Lung (tissue), 11 donors: ENCODE measurements at regions not wholly inside any gene's neighbourhood (a gene's known extent, or its start where the extent isn't known, plus 50 kb on each side); places are given as distances from the start of the nearest gene placed in this dataset.

Source experiments
- ATAC-seq: fragments of 200-7000 bp; cut with Tn5 transposase; one replicate; pipeline ENCODE4 v1.9.1; 2020; ENCODE audit warnings: moderate number of reproducible peaks; ENCODE audit not compliant: insufficient read depth, low FRiP score
- DNase-seq, 3 donors: peaks; one replicate each; pipeline ENCODE4 v3.0.0-alpha.2; 2013 to 2017
- H3K27ac ChIP-seq, 2 donors: one replicate each; pipeline ENCODE4 v1.5.1; 2013; ENCODE audit warnings: mild to moderate bottlenecking in 2 of 2, moderate library complexity in 2 of 2, control low read depth in 1 of 2, inconsistent platforms in 1 of 2, low read depth in 1 of 2, low read length in 1 of 2
- H3K27me3 ChIP-seq, 3 donors: one replicate each; pipeline ENCODE4 v1.5.1; 2013; ENCODE audit warnings: low read length in 2 of 3; ENCODE audit not compliant: control insufficient read depth in 3 of 3, insufficient read depth in 3 of 3
- H3K36me3 ChIP-seq, 4 donors: one replicate each; pipeline ENCODE4 v1.5.1; 2013; ENCODE audit warnings: low read length in 4 of 4, mild to moderate bottlenecking in 1 of 4, moderate library complexity in 1 of 4; ENCODE audit not compliant: control insufficient read depth in 4 of 4, insufficient read depth in 4 of 4
- H3K4me1 ChIP-seq, 5 donors: one replicate each; pipeline ENCODE4 v1.5.1; 2013; ENCODE audit warnings: low read length in 5 of 5, mild to moderate bottlenecking in 2 of 5, moderate library complexity in 1 of 5; ENCODE audit not compliant: control insufficient read depth in 5 of 5, insufficient read depth in 5 of 5
- H3K4me3 ChIP-seq: one replicate; pipeline ENCODE4 v1.5.1; 2013; ENCODE audit warnings: mild to moderate bottlenecking, control low read depth, moderate library complexity
- H3K9ac ChIP-seq, 2 donors: one replicate each; pipeline ENCODE4 v1.5.1; 2013; ENCODE audit warnings: low read length in 2 of 2, control low read depth in 1 of 2; ENCODE audit not compliant: insufficient read depth in 1 of 2
- H3K9me3 ChIP-seq, 4 donors: one replicate each; pipeline ENCODE4 v1.5.1; 2013; ENCODE audit warnings: low read length in 3 of 4, mild to moderate bottlenecking in 1 of 4, moderate library complexity in 1 of 4; ENCODE audit not compliant: control insufficient read depth in 4 of 4, insufficient read depth in 3 of 4
- WGBS, 2 donors: extraction: QIAGEN DNeasy Blood & Tissue Kit; methylation state at CpG; one replicate each; pipeline ENCODE4 v1.1.7; 2013; 5-methylcytosine and 5-hydroxymethylcytosine counted together
- TF ChIP-seq, protein P1 (sequence below): IDR thresholded peaks from 2 replicates; pipeline ENCODE4 v1.5.1; 2012; ENCODE audit warnings: mild to moderate bottlenecking; ENCODE audit errors: control extremely low read depth, extremely low read depth
- donor health status: control.
- donor health status: control.
- donor health status: Bipolar disorder and iron deficiency.
- donor health status: healthy.
- donor health status: DM: yes; HTN: yes; CAD: no.

DNA sequence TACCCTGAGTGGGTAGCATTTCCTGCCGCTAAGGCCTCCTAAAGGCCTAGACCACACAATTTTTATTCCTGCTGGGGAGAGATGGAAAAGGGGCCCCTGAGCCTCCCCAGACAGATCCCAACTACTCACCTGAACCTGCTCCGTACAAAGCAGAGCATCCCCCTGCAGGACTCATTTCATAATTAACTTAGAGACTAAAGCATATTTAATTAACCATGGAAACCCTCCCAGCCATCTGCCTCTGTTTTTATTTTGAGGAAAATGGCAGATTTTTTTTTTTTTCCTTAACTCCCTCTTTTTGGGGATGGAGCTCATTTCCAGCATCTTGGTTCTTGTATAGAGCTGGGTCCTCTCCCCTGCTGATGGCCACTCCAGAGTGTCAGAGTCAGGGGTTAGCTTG is 96.5 kb upstream of the CRHR1 start:
- ATAC-seq (no peak), DNase-seq (no peak)
- Histone ChIP-seq H3K9ac (no peak overlapping the region), H3K9me3 (no peaks in the 10 kb centered on the region), H3K4me3 (no peak overlapping the region), H3K36me3 (no peaks in the 10 kb centered on the region), H3K27ac (no peak overlapping the region), H3K27me3 (peaks cover 3 to 29% (median 8%) of the 10 kb centered on the region in 3 donors), H3K4me1 (peaks cover 0 to 3% (median 0%) of the 10 kb centered on the region in 5 donors)
- 91 to 98% methylated on average over 2 of the region's 2 CpGs for WGBS, 2 donors
- TF ChIP-seq, protein P1, sequence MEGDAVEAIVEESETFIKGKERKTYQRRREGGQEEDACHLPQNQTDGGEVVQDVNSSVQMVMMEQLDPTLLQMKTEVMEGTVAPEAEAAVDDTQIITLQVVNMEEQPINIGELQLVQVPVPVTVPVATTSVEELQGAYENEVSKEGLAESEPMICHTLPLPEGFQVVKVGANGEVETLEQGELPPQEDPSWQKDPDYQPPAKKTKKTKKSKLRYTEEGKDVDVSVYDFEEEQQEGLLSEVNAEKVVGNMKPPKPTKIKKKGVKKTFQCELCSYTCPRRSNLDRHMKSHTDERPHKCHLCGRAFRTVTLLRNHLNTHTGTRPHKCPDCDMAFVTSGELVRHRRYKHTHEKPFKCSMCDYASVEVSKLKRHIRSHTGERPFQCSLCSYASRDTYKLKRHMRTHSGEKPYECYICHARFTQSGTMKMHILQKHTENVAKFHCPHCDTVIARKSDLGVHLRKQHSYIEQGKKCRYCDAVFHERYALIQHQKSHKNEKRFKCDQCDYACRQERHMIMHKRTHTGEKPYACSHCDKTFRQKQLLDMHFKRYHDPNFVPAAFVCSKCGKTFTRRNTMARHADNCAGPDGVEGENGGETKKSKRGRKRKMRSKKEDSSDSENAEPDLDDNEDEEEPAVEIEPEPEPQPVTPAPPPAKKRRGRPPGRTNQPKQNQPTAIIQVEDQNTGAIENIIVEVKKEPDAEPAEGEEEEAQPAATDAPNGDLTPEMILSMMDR = no peak

DNA sequence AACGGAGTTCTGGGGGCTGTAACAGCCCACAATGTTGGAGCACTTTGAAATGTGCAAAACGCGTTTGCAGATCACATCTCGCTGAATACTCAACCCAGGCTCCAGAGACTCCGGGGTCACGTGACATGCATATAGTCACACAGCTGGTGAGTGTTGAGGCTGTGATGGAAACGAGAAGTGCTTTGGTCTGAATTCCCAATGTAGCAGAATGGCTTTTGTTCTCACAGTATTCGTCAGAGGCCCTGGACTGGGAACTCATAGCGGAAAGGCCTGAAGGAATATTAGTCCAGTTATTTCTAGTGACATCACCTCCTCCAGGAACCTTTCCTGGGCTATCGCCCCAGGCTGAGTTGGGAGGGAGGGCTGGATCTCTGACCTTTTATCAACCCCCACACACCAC is 95.8 kb upstream of the CRHR1 start:
- ATAC-seq (no peak), DNase-seq (no peak)
- no peaks in the 10 kb centered on the region for H3K9me3 ChIP-seq
- H3K27ac ChIP-seq = no peak overlapping the region
- no peaks in the 10 kb centered on the region for H3K36me3 ChIP-seq
- WGBS, 2 donors = 69 to 73% methylated on average over 10 of the region's 10 CpGs
- H3K4me1 ChIP-seq = peaks cover 0 to 3% (median 0%) of the 10 kb centered on the region in 5 donors
- TF ChIP-seq, protein P1 = no peak
- H3K4me3 ChIP-seq = no peak overlapping the region
- peaks cover 3 to 29% (median 8%) of the 10 kb centered on the region in 3 donors for H3K27me3 ChIP-seq
- H3K9ac ChIP-seq = no peak overlapping the region

DNA sequence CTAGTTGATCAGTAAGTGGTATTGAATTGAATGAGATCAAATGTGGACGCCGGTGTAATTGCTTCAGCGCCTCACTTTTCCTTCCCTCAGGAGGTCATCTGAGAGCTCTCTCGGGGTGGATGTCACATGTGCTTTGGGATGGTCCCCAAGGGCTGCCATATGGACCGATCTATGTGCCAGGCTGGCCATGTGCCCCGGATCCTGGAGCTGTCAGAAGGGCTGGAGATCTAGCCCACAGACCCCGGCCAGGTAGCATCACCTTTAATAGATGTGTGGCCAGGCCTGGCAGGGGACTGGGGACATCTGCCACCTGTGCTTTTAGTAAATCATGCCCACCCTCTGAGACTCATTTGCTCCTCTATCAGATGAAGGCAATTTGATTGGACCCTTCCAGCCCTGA is 95.3 kb upstream of the CRHR1 start:
- no peak for ATAC-seq
- WGBS, 2 donors = 86 to 92% methylated on average over 7 of the region's 7 CpGs

More for the DNA sequence above, 95.3 kb upstream of the CRHR1 start:
- H3K4me3 ChIP-seq = no peak overlapping the region
- H3K9me3 ChIP-seq = no peaks in the 10 kb centered on the region
- H3K36me3 ChIP-seq = no peaks in the 10 kb centered on the region
- no peak for DNase-seq
- H3K9ac ChIP-seq = no peak overlapping the region
- peaks cover 0 to 3% (median 0%) of the 10 kb centered on the region in 5 donors for H3K4me1 ChIP-seq
- TF ChIP-seq, protein P1 = no peak
- H3K27me3 ChIP-seq = peaks cover 3 to 29% (median 8%) of the 10 kb centered on the region in 3 donors
- H3K27ac ChIP-seq = no peak overlapping the region
